NT2/D1 (cell line): ENCODE measurements at regions not wholly inside any gene's neighbourhood (a gene's known extent, or its start where the extent isn't known, plus 50 kb on each side); places are given as distances from the start of the nearest gene placed in this dataset.
A peak's percentile ranks its signal among the peaks of the same experiment; 100 is the strongest.

Experiments used
- DNase-seq: peaks from one replicate; pipeline ENCODE4 v3.0.0-alpha.2; 2011; ENCODE audit warnings: low read depth, low spot score
- H3K27me3 ChIP-seq: 2 replicates; pipeline ENCODE4 v1.6.0; 2011; ENCODE audit warnings: mild to moderate bottlenecking; ENCODE audit not compliant: insufficient read length, insufficient read depth
- H3K36me3 ChIP-seq: 2 replicates; pipeline ENCODE4 v1.6.1; 2011; ENCODE audit warnings: mild to moderate bottlenecking, low read length, mixed read lengths; ENCODE audit not compliant: insufficient read depth, insufficient read length
- H3K4me1 ChIP-seq: 2 replicates; pipeline ENCODE4 v1.5.1; 2011; ENCODE audit not compliant: insufficient read depth, insufficient read length
- H3K4me3 ChIP-seq: 2 replicates; pipeline ENCODE4 v1.5.1; 2011; ENCODE audit warnings: low read depth; ENCODE audit not compliant: insufficient read length
- H3K9ac ChIP-seq: 2 replicates; pipeline ENCODE4 v1.6.0; 2011; ENCODE audit warnings: low read depth; ENCODE audit not compliant: insufficient read length
- H3K9me3 ChIP-seq: 2 replicates; pipeline ENCODE4 v1.5.1; 2011; ENCODE audit warnings: mild to moderate bottlenecking, low read length; ENCODE audit not compliant: insufficient read depth
- SUZ12 ChIP-seq: IDR thresholded peaks from 2 replicates; pipeline ENCODE4 v1.6.1; 2011; ENCODE audit not compliant: insufficient read length, insufficient read depth; ENCODE audit errors: extremely low read depth
- YY1 ChIP-seq: IDR thresholded peaks from 2 replicates; pipeline ENCODE4 v1.6.1; 2011; ENCODE audit not compliant: insufficient read length, insufficient read depth
- ZNF274 ChIP-seq: IDR thresholded peaks from 2 replicates; pipeline ENCODE4 v1.6.1; 2011; ENCODE audit warnings: mild to moderate bottlenecking, low read depth, low read length

DNA sequence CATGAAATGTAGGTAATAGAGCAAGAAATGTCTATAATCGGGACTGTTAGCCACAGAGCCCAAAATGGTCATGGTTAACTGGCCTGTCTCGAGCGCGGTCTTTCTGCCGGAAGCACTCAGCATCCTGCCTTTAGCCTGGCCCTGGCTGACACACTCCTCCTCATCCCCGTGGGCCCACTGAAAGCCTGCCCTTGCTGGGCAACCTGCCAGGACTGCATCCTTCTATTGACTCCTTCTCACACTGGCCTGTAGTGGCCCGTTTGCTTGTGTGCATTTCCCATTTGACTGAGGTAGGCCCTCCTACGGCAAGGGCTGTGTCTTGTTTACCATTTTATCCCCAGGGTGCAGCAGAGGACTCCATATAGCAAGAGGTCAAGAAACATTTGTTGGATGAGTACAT is 215.7 kb downstream of the ATPSCKMT start:
- H3K9ac ChIP-seq, result no peak overlapping the region
- H3K36me3 ChIP-seq, result no peaks in the 10 kb centered on the region
- no peaks in the 10 kb centered on the region for H3K4me1 ChIP-seq
- TF ChIP-seq YY1, result no peak
- no peaks in the 10 kb centered on the region for H3K27me3 ChIP-seq
- no peak overlapping the region for H3K4me3 ChIP-seq
- H3K9me3 ChIP-seq, result no peaks in the 10 kb centered on the region
- no peak for DNase-seq

DNA sequence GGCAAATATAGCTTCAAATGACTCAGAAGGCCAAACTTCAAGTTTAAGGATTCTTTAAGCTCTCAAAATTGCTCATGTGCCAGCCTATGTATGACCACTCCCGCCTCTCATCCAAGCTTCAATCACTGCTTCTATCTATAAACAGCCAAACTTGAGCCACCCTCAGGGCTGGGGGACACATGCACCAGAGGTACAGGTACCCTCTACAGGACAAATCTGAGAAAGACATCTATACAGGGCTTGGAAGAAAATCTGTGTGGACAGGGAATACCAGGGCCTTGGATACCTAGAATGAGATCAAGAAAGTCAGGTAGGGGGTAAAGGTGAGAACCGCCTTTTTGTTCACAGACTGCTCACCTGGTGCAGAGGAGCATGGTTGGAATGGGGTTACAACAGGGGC is 217.9 kb downstream of the ATPSCKMT start:
- DNase-seq, result no peak

GRCh38 chr5:10030219-10030831 is 219.4 kb downstream of the ATPSCKMT start:
- DNase-seq, result peak; percentile 48
- H3K9ac ChIP-seq, result no peak overlapping the region

More for the DNA sequence above, 217.9 kb downstream of the ATPSCKMT start:
- H3K9ac ChIP-seq, result no peak overlapping the region
- no peak overlapping the region for H3K4me3 ChIP-seq
- no peaks in the 10 kb centered on the region for H3K27me3 ChIP-seq
- H3K9me3 ChIP-seq, result no peaks in the 10 kb centered on the region
- H3K36me3 ChIP-seq, result no peaks in the 10 kb centered on the region
- no peaks in the 10 kb centered on the region for H3K4me1 ChIP-seq
- TF ChIP-seq SUZ12, result no peak
- no peak for TF ChIP-seq ZNF274
- TF ChIP-seq YY1, result no peak

DNA sequence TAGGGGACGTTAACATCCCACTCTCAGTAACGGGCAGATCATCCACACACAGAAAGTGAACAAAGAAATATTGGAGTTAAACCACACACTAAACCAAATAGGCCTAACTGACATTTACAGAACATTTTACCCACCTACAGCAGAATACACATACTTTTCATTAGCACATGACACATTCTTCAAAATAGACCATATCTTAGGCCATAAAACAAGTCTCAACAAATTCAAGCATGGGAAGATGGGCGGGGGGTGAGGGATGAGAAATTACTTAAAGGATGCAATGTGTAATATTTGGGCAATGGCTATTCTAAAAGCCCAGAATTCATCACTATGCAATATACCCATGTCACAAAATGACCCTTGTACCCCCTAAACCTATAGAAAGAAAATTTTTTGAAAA is 226.2 kb downstream of the ATPSCKMT start:
- no peak for TF ChIP-seq YY1
- no peak for TF ChIP-seq SUZ12
- TF ChIP-seq ZNF274, result no peak
- DNase-seq, result no peak
- H3K36me3 ChIP-seq, result no peaks in the 10 kb centered on the region
- H3K4me1 ChIP-seq, result no peaks in the 10 kb centered on the region
- no peaks in the 10 kb centered on the region for H3K27me3 ChIP-seq
- no peaks in the 10 kb centered on the region for H3K9me3 ChIP-seq
- no peak overlapping the region for H3K9ac ChIP-seq
- H3K4me3 ChIP-seq, result no peak overlapping the region

More at GRCh38 chr5:10030219-10030831, 219.4 kb downstream of the ATPSCKMT start:
- no peaks in the 10 kb centered on the region for H3K4me1 ChIP-seq
- no peaks in the 10 kb centered on the region for H3K9me3 ChIP-seq
- H3K4me3 ChIP-seq, result no peak overlapping the region
- H3K36me3 ChIP-seq, result no peaks in the 10 kb centered on the region
- no peaks in the 10 kb centered on the region for H3K27me3 ChIP-seq
- TF ChIP-seq YY1, result no peak

DNA sequence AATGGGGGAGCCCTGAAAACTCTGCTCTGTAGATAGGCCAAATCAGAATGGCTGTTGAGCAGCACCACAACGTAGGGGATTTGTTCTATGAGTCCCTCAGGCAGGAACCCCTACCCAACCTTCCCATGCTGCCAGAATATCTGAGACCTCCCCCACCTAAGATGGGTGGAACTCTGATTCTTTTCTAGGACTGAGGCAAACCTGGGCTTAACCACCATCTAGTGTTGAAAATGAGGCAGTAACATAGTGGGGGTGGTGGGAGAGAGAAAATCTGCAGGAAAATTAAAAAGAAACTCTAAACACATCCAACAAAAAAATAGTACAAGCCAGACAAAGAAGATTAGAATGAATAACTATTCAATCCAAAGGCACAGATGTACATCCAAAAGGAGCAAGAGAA is 228.4 kb downstream of the ATPSCKMT start:
- no peaks in the 10 kb centered on the region for H3K4me1 ChIP-seq
- TF ChIP-seq SUZ12 (no peak), YY1 (no peak), ZNF274 (no peak)
- H3K36me3 ChIP-seq, result no peaks in the 10 kb centered on the region
- no peaks in the 10 kb centered on the region for H3K9me3 ChIP-seq
- H3K4me3 ChIP-seq, result no peak overlapping the region
- no peaks in the 10 kb centered on the region for H3K27me3 ChIP-seq
- no peak overlapping the region for H3K9ac ChIP-seq
- no peak for DNase-seq

DNA sequence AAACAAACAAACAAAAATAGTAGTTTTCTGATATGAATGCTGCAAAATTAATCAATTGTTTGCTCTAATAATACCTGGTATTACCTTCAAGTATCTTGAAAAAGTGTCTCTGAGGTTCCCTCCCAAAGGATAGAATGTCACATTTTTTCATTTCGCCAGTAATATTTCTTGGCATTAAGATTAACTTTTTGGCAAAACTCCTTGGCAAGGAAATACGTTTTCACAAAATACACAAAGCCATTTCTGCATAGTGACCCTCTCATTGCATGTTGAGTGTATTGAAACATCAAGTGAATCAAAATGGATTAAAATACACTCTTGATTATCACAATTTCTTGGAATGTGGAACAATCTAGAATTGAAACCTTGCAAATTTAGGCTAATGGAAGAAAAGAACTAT is 230.5 kb downstream of the ATPSCKMT start:
- Histone ChIP-seq H3K4me1 (no peaks in the 10 kb centered on the region), H3K9ac (no peak overlapping the region), H3K4me3 (no peak overlapping the region), H3K36me3 (no peaks in the 10 kb centered on the region), H3K27me3 (no peaks in the 10 kb centered on the region), H3K9me3 (no peaks in the 10 kb centered on the region)
- DNase-seq, result no peak
- TF ChIP-seq YY1, result no peak
- no peak for TF ChIP-seq ZNF274
- TF ChIP-seq SUZ12, result no peak

DNA sequence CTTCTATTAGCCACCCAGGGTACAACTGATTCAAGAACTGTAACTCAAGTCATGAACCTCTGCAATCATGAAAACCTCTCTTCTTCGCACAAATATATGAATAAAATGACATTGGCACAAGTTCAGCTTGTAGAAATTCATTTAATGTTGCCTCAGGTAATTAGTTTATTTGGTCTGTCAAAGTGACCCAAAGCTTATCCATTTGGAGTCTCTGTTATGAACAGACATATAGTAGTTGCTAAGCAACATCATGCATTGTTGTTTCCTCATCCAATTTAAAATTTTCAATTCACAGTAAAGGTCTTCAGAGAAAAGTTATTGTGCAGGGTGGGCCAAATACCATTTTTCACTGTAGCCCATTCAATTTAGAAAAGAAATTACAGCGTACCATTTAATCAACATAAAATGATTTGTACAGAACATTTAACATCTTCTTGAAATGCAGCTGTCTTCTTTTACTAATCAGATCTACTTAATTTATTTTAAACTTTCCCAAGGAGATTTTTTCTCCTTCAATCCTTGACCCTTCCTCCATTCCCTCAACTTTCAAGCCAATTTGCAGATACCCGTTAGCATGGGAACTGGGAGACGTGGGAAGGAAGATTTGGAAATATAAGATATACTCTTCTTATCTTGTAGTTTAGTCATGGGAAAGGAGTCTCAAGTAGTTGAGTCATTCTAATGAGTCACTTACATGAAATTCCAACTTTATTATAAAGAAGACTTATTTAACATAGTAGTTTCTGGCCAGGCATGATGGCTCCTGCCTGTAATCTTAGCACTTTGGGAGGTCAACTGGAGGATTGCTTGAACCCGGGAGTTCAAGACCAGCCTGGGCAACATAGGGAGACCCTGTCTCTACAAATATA is 231.3 kb downstream of the ATPSCKMT start:
- no peaks in the 10 kb centered on the region for H3K27me3 ChIP-seq
- no peak overlapping the region for H3K9ac ChIP-seq
- no peaks in the 10 kb centered on the region for H3K36me3 ChIP-seq
- H3K9me3 ChIP-seq, result no peaks in the 10 kb centered on the region
- H3K4me3 ChIP-seq, result no peak overlapping the region
- TF ChIP-seq YY1 (no peak), SUZ12 (no peak), ZNF274 (no peak)
- H3K4me1 ChIP-seq, result no peaks in the 10 kb centered on the region
- DNase-seq, result no peak
